GM23248 (cell line): ENCODE measurements at regions not wholly inside any gene's neighbourhood (a gene's known extent, or its start where the extent isn't known, plus 50 kb on each side); places are given as distances from the start of the nearest gene placed in this dataset.
A peak's percentile ranks its signal among the peaks of the same experiment; 100 is the strongest.

Experiments
- DNase-seq: peaks from one replicate; pipeline ENCODE4 v3.0.0-alpha.2; 2015
- H2AFZ ChIP-seq: fragments of 200-600 bp; sonication (generic); 2 replicates; pipeline ENCODE4 v1.6.1; 2016; ENCODE audit warnings: antibody characterized with exemption
- H3F3A ChIP-seq: fragments of 200-600 bp; sonication (generic); 2 replicates; pipeline ENCODE4 v1.6.1; 2016; ENCODE audit warnings: mild to moderate bottlenecking, antibody characterized with exemption, mixed run types; ENCODE audit not compliant: insufficient read depth
- H3K27ac ChIP-seq: fragments of 200-600 bp; sonication (generic); 2 replicates; pipeline ENCODE4 v1.5.1; 2016; ENCODE audit warnings: mild to moderate bottlenecking
- H3K27me3 ChIP-seq: fragments of 200-600 bp; sonication (generic); replicated peaks from 2 replicates; pipeline ENCODE4 v1.6.1; 2016; ENCODE audit warnings: mild to moderate bottlenecking; ENCODE audit not compliant: insufficient read depth
- H3K36me3 ChIP-seq: fragments of 200-600 bp; sonication (generic); 2 replicates; pipeline ENCODE4 v1.6.1; 2016; ENCODE audit warnings: low read depth, mild to moderate bottlenecking
- H3K4me1 ChIP-seq: fragments of 200-600 bp; sonication (generic); 2 replicates; pipeline ENCODE4 v1.6.1; 2016; ENCODE audit warnings: mild to moderate bottlenecking; ENCODE audit not compliant: insufficient read depth
- H3K4me2 ChIP-seq: fragments of 200-600 bp; sonication (generic); one replicate; pipeline ENCODE4 v1.6.1; 2016; ENCODE audit warnings: mild to moderate bottlenecking; ENCODE audit not compliant: unreplicated experiment
- H3K4me3 ChIP-seq: fragments of 200-600 bp; sonication (generic); 2 replicates; pipeline ENCODE4 v1.5.1; 2016; ENCODE audit warnings: mild to moderate bottlenecking
- H3K79me2 ChIP-seq: fragments of 200-600 bp; sonication (generic); 2 replicates; pipeline ENCODE4 v1.6.1; 2016; ENCODE audit warnings: mild to moderate bottlenecking; ENCODE audit not compliant: insufficient read depth
- H3K9ac ChIP-seq: fragments of 200-600 bp; sonication (generic); 2 replicates; pipeline ENCODE4 v1.6.1; 2016; ENCODE audit warnings: mild to moderate bottlenecking
- H3K9me2 ChIP-seq: fragments of 200-600 bp; sonication (generic); 2 replicates; pipeline ENCODE4 v1.6.1; 2016; ENCODE audit warnings: mixed run types, mild to moderate bottlenecking, moderate library complexity; ENCODE audit not compliant: insufficient read depth
- H3K9me3 ChIP-seq: fragments of 200-600 bp; sonication (generic); one replicate; pipeline ENCODE4 v1.6.1; 2017; ENCODE audit warnings: low read depth
- H4K20me1 ChIP-seq: fragments of 200-600 bp; sonication (generic); 2 replicates; pipeline ENCODE4 v1.6.0; 2016; ENCODE audit not compliant: insufficient read depth
- EZH2 ChIP-seq: fragments of 200-600 bp; sonication (generic); IDR thresholded peaks from 2 replicates; pipeline ENCODE4 v1.6.1; 2018; ENCODE audit warnings: antibody characterized with exemption, mild to moderate bottlenecking; ENCODE audit not compliant: insufficient read depth, poor library complexity, severe bottlenecking
- EZH2phosphoT487 ChIP-seq: fragments of 200-600 bp; sonication (generic); IDR thresholded peaks from 2 replicates; pipeline ENCODE4 v1.6.1; 2018; ENCODE audit warnings: antibody characterized with exemption, moderate library complexity, mild to moderate bottlenecking, low read depth; ENCODE audit not compliant: insufficient read depth
- WGBS, 2 experiments: methylation state at CpG; one replicate each; pipeline ENCODE4 v1.1.6; 2015 to 2017; ENCODE audit warnings: low lambda C conversion rate in 2 of 2, low coverage in 1 of 2; ENCODE audit errors: missing lambda C conversion rate in 2 of 2; 5-methylcytosine and 5-hydroxymethylcytosine counted together
- in situ Hi-C: fragments of 300-500 bp; cut with MboI; formaldehyde crosslinking; loops from 2 replicates; pipeline ENCODE4 v1.15.0; 2020

- Histone ChIP-seq H3K9me3 (no peaks in the 10 kb centered on the region), H4K20me1 (no peaks in the 10 kb centered on the region), H3K27ac (no peak overlapping the region), H2AFZ (no peak overlapping the region), H3K4me3 (no peak overlapping the region), H3K36me3 (no peaks in the 10 kb centered on the region), H3K4me2 (no peak overlapping the region), H3K4me1 (peaks cover 5% of the 10 kb centered on the region; the same call in 1 of the 2 replicates), H3K9ac (no peak overlapping the region), H3K79me2 (no peaks in the 10 kb centered on the region), H3K27me3 (no peaks in the 10 kb centered on the region), H3F3A (no peaks in the 10 kb centered on the region), H3K9me2 (no peaks in the 10 kb centered on the region)
- WGBS, 2 experiments, result 70 to 74% methylated on average over 1 of the region's 1 CpG
- in situ Hi-C loops, result no loop called here
- no peak for TF ChIP-seq EZH2phosphoT487
- TF ChIP-seq EZH2, result no peak
- DNase-seq, result no peak
Measured at GRCh38 chr3:106175276-106175675, 306.5 kb upstream of the CBLB start.

- Histone ChIP-seq H3K27ac (no peak overlapping the region), H3K9me3 (no peaks in the 10 kb centered on the region), H3K9me2 (no peaks in the 10 kb centered on the region), H3K9ac (0 out of 2 replicates have a peak overlapping the region, but pooled peaks have one; percentile 14), H3K36me3 (no peaks in the 10 kb centered on the region), H2AFZ (peak overlapping the region; percentile 77), H3K79me2 (no peaks in the 10 kb centered on the region), H4K20me1 (no peaks in the 10 kb centered on the region), H3K4me1 (peaks cover 5% of the 10 kb centered on the region; the same call in 1 of the 2 replicates), H3F3A (no peaks in the 10 kb centered on the region), H3K4me2 (peak overlapping the region; percentile 26), H3K27me3 (no peaks in the 10 kb centered on the region), H3K4me3 (peak overlapping the region; percentile 31)
- TF ChIP-seq EZH2, result no peak
- TF ChIP-seq EZH2phosphoT487, result no peak
- DNase-seq, result peak; percentile 27
- in situ Hi-C loops, result no loop called here
- WGBS, 2 experiments, result 21 to 29% methylated on average over 3 of the region's 3 CpGs
Measured at GRCh38 chr3:106176734-106177133, 307.9 kb upstream of the CBLB start.

DNA sequence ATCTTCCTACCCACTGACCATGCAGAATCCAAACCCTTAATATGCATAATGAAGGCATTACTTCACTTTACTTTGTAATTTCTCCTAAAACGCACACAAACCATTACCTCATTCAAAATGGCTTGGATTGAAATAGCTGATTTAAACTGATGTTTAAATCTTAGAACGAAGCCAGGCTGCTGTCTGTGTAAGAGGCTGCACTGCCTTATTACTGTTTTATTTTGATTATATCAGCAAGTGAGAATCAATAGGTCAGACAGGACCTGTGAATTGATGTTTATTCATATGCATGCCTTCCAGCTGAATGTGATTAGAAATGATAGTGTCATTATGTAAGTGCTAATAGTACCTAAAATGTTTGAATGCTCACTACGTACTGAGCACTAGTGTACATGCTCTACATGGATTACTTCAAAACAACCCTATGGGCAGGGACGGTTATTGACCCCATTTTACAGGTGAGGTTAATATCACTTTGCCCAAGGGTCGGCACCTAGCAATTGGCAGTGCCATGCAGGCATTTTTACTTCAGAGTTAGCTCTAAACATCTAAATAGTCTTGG lies 314.2 kb upstream of the CBLB start:
- in situ Hi-C loops, result no loop called here
- 77 to 80% methylated on average over 5 of the region's 5 CpGs for WGBS, 2 experiments

DNA sequence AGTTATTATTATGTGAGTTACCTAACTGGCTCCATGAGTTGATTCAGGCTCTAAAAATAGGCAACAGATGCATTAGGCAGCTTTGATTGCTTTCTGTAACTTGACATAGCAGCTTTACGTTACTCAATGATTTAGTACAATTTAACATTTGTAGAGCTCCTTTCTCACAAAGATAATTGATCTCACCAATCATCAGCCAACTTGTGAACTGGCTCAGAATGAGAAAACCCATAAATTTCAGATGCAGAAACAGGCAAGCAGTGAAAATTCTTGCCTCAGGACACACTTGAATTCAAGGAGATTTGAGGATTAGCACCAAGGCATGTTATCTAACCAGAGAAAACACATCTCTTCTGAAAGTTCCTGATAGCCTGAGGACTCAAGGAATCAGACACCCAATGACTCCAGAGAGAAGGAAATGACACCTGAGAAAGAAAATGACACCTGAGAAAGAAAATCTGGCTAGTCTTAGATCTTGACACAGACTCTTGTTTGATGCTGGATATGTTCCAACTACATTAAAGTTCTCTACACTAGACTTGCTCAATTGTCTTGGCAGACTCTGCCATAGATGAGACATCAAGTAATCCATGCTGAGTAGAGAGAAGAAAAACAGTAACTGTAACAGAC lies 315.1 kb upstream of the CBLB start:
- no peaks in the 10 kb centered on the region for H3K36me3 ChIP-seq
- H4K20me1 ChIP-seq, result no peaks in the 10 kb centered on the region
- H2AFZ ChIP-seq, result no peak overlapping the region
- no peak overlapping the region for H3K9ac ChIP-seq
- H3K27me3 ChIP-seq, result no peaks in the 10 kb centered on the region
- TF ChIP-seq EZH2phosphoT487 (no peak), EZH2 (no peak)
- DNase-seq, result peak; percentile 93
- no peaks in the 10 kb centered on the region for H3K9me3 ChIP-seq
- H3F3A ChIP-seq, result peaks cover 7% of the 10 kb centered on the region; the same call in 1 of the 2 replicates
- no peaks in the 10 kb centered on the region for H3K79me2 ChIP-seq
- H3K27ac ChIP-seq, result no peak overlapping the region
- H3K9me2 ChIP-seq, result no peaks in the 10 kb centered on the region
- 56 to 66% methylated on average over 1 of the region's 1 CpG for WGBS, 2 experiments
- H3K4me1 ChIP-seq, result peaks cover 9% of the 10 kb centered on the region
- H3K4me3 ChIP-seq, result no peak overlapping the region
- peak overlapping the region; percentile 25 for H3K4me2 ChIP-seq
- in situ Hi-C loops, result no loop called here

More for the DNA sequence above, 314.2 kb upstream of the CBLB start:
- H3K4me3 ChIP-seq, result no peak overlapping the region
- H3K27ac ChIP-seq, result no peak overlapping the region
- H3K4me1 ChIP-seq, result peaks cover 9% of the 10 kb centered on the region
- H3K9me2 ChIP-seq, result no peaks in the 10 kb centered on the region
- DNase-seq, result no peak
- peaks cover 7% of the 10 kb centered on the region; the same call in 1 of the 2 replicates for H3F3A ChIP-seq
- no peak for TF ChIP-seq EZH2phosphoT487
- no peak for TF ChIP-seq EZH2
- no peaks in the 10 kb centered on the region for H4K20me1 ChIP-seq
- no peaks in the 10 kb centered on the region for H3K27me3 ChIP-seq
- H3K9me3 ChIP-seq, result no peaks in the 10 kb centered on the region
- no peak overlapping the region for H3K9ac ChIP-seq
- H2AFZ ChIP-seq, result no peak overlapping the region
- no peaks in the 10 kb centered on the region for H3K79me2 ChIP-seq
- H3K36me3 ChIP-seq, result no peaks in the 10 kb centered on the region
- H3K4me2 ChIP-seq, result no peak overlapping the region
